LNCAP (cell line): ENCODE measurements at regions not wholly inside any gene's neighbourhood (a gene's known extent, or its start where the extent isn't known, plus 50 kb on each side); places are given as distances from the start of the nearest gene placed in this dataset.

Source experiments
- TF ChIP-seq, protein P1 (sequence below): fragments of 450-650 bp; IDR thresholded peaks from 2 replicates; pipeline ENCODE4 v1.5.1; 2017; ENCODE audit warnings: mild to moderate bottlenecking

DNA sequence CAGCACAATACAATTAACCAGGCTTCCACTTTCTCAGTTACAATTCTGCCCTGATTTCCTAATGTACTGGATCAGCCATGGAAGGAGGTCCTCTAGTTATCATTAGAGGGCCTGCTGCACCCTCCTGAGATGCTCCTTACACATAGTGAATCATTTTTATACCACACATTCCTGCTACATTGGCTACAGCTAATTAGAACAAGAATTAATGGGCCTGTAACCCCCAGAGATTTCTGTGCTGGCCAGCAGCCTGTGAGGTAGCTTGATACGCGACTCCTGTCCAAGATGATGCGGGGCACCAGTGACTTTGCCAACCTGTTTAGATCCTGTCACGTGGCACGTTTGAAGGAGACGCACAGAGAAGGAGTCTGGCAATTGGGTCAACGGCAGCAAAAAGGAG is 422.8 kb downstream of the EPM2A start:
- TF ChIP-seq, protein P1, sequence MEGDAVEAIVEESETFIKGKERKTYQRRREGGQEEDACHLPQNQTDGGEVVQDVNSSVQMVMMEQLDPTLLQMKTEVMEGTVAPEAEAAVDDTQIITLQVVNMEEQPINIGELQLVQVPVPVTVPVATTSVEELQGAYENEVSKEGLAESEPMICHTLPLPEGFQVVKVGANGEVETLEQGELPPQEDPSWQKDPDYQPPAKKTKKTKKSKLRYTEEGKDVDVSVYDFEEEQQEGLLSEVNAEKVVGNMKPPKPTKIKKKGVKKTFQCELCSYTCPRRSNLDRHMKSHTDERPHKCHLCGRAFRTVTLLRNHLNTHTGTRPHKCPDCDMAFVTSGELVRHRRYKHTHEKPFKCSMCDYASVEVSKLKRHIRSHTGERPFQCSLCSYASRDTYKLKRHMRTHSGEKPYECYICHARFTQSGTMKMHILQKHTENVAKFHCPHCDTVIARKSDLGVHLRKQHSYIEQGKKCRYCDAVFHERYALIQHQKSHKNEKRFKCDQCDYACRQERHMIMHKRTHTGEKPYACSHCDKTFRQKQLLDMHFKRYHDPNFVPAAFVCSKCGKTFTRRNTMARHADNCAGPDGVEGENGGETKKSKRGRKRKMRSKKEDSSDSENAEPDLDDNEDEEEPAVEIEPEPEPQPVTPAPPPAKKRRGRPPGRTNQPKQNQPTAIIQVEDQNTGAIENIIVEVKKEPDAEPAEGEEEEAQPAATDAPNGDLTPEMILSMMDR = no peak

- TF ChIP-seq, protein P1 = no peak
Measured at GRCh38 chr6:145313041-145313855, 422.1 kb downstream of the EPM2A start.

GRCh38 chr6:145315982-145316600 is 419.2 kb downstream of the EPM2A start:
- TF ChIP-seq, protein P1 = no peak

- TF ChIP-seq, protein P1 = no peak
Measured at GRCh38 chr6:145318952-145319351, 416.4 kb downstream of the EPM2A start.

DNA sequence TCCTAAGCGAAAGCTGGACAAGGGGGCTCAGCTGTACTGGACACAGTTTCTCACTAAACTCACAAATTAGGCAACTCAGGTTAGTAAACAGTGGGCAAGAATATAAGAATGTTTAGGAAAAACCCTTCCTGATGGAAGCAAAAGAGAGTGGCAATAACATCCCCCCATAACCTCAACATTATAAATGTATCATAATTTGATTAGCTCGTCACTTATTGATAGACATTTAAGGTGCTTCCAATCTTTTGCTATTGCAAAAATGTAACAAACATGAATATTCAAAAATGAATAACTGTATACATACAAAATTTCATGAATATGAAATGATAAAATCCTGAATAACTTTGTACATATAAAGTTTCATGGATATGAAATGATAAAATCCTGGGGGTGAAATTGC is 415.7 kb downstream of the EPM2A start:
- TF ChIP-seq, protein P1 = no peak

DNA sequence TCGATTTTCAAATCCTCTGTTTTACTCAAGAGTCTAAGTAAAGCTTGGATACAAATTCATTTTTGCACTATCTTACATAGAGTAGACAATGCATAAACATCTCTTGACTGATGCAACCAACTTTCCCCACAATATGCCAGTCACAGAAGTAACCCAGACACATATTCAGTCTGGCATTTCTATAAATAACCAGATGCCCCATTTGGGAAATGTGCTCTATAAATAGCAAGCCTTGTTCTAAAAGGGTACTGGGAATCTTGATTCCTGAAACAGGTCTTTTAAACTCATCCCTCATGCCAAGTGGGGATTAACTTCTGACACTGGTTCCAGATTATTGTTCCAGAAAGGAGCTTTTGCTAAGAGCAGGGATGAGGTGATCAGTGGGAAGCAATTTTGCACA is 411.7 kb downstream of the EPM2A start:
- TF ChIP-seq, protein P1 = no peak

- TF ChIP-seq, protein P1 = no peak
Measured at GRCh38 chr6:145327586-145327985, 407.7 kb downstream of the EPM2A start.
